ENCODE measurements at regions not wholly inside any gene's neighbourhood (a gene's known extent, or its start where the extent isn't known, plus 50 kb on each side); places are given as distances from the start of the nearest gene placed in this dataset.

DNA sequence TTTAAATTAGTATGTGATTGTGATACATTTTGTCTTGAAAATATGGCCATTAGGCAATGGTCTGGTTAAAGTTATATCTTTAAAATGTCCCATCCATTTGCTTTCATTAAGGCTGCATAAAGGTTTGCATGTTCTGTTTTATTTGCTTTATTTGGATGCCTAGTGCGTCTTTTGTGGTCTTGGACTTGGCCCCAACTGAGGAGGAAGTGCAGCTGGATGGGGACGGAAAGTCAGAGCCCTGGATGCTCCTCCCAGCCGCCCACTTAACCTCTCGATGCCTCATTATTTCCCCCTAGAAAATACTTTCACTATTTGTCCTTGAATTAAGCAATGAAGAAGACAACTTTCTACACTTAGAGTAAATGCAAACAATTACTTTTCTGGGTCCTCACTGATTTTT is 898.2 kb downstream of the MCTP2 start:
- H3K36me3 ChIP-seq (ENCODE audit: insufficient read depth, low read length), result no peaks in the 10 kb centered on the region
- H3K27me3 ChIP-seq (ENCODE audit: control insufficient read depth in 1 of 2, insufficient read depth in 2 of 2, low read length in 2 of 2), result no peaks in the 10 kb centered on the region
- no peaks in the 10 kb centered on the region for H3K9me3 ChIP-seq (ENCODE audit: low read length)
- H3K27ac ChIP-seq (ENCODE audit: low read depth, low read length), result no peak overlapping the region
- H3K9ac ChIP-seq (ENCODE audit: low read length), result no peak overlapping the region
- H3K4me1 ChIP-seq (ENCODE audit: insufficient read depth, low read length), result peaks cover 4% of the 10 kb centered on the region
- H3K4me3 ChIP-seq (ENCODE audit: low read depth in 1 of 2, low read length in 2 of 2), result no peak overlapping the region

DNA sequence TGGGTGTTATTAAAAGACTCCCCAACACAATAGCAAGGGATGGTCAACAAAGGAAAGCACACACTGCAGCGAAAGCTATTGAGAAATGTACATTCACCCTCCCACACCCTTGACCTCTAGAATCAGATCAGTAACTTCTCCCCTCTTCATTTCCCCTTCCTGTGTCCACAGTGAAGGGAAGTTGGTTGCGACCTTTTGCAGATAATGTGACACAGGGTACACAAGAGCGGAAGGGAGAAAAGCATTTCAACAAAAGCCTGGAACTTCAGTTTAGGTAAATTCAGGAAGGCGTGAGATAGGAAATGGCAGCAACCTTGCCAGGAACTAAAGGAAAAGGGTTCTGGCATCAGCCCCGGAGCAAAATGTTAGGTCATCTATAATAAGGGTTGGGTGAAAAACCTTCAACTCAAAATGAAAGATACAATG is 899.8 kb downstream of the MCTP2 start:
- peaks cover 4% of the 10 kb centered on the region for H3K4me1 ChIP-seq (ENCODE audit: insufficient read depth, low read length)
- H3K27me3 ChIP-seq (ENCODE audit: control insufficient read depth in 1 of 2, insufficient read depth in 2 of 2, low read length in 2 of 2), result no peaks in the 10 kb centered on the region
- no peaks in the 10 kb centered on the region for H3K36me3 ChIP-seq (ENCODE audit: insufficient read depth, low read length)
- H3K4me3 ChIP-seq (ENCODE audit: low read depth in 1 of 2, low read length in 2 of 2), result no peak overlapping the region
- H3K9ac ChIP-seq (ENCODE audit: low read length), result no peak overlapping the region
- no peak overlapping the region for H3K27ac ChIP-seq (ENCODE audit: low read depth, low read length)
- no peaks in the 10 kb centered on the region for H3K9me3 ChIP-seq (ENCODE audit: low read length)

DNA sequence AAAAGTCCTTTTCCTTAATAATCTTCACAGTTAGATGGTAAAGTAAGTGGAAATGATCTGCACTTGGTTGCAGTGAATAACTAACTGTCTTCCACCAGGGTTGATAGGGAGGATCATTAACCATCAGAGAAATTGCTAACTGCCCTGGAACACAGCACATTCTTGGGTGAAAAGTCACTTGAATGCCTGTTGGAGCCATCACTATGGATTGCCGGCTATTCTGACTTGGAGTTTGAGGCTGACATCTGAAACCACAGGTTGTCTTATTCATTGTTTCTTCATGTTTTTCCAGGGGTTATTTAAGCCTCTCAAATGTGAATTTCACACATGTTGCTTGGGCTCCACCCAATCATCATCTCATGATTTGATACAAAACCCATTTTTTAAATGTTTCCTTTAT is 901.4 kb downstream of the MCTP2 start:
- no peaks in the 10 kb centered on the region for H3K27me3 ChIP-seq (ENCODE audit: control insufficient read depth in 1 of 2, insufficient read depth in 2 of 2, low read length in 2 of 2)
- H3K27ac ChIP-seq (ENCODE audit: low read depth, low read length), result no peak overlapping the region
- H3K36me3 ChIP-seq (ENCODE audit: insufficient read depth, low read length), result no peaks in the 10 kb centered on the region
- no peak overlapping the region for H3K9ac ChIP-seq (ENCODE audit: low read length)
- no peak overlapping the region for H3K4me3 ChIP-seq (ENCODE audit: low read depth in 1 of 2, low read length in 2 of 2)
- H3K4me1 ChIP-seq (ENCODE audit: insufficient read depth, low read length), result peaks cover 4% of the 10 kb centered on the region
- H3K9me3 ChIP-seq (ENCODE audit: low read length), result no peaks in the 10 kb centered on the region

DNA sequence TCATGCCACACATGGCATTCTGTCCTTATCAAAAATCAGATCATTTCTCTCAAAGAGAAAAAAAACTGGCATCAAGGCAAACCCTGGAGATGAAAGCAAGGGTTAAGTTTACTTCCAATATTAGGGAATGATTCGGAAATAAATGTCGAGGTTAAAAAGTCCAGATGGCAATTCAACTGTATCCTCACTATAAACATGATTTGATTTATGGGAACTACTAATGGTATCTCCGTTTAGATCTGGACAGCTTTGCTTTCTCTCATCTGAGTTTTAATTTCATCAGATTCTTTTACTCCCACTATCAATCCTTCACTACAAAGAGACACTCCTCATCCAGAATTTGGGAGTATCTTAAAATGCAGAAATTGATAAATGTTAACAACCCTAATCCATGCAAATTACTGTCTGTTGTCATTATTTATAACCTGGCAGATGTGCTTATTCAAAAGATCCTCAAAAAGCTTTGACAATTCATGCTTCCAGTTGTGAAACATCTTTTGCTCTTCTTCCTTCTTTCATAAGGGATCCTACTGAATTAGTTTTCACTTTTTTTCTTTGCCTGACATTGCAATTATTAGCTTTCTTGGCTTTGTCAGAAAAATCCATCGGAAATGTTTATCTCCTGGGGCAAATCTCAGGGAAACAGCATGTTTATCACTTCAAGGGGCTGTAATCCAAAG is 903.2 kb downstream of the MCTP2 start:
- Histone ChIP-seq H3K4me1 (ENCODE audit: insufficient read depth, low read length) (peaks cover 4% of the 10 kb centered on the region), H3K27ac (ENCODE audit: low read depth, low read length) (no peak overlapping the region), H3K27me3 (ENCODE audit: control insufficient read depth in 1 of 2, insufficient read depth in 2 of 2, low read length in 2 of 2) (no peaks in the 10 kb centered on the region), H3K4me3 (ENCODE audit: low read depth in 1 of 2, low read length in 2 of 2) (no peak overlapping the region), H3K36me3 (ENCODE audit: insufficient read depth, low read length) (no peaks in the 10 kb centered on the region), H3K9me3 (ENCODE audit: low read length) (no peaks in the 10 kb centered on the region), H3K9ac (ENCODE audit: low read length) (no peak overlapping the region)

DNA sequence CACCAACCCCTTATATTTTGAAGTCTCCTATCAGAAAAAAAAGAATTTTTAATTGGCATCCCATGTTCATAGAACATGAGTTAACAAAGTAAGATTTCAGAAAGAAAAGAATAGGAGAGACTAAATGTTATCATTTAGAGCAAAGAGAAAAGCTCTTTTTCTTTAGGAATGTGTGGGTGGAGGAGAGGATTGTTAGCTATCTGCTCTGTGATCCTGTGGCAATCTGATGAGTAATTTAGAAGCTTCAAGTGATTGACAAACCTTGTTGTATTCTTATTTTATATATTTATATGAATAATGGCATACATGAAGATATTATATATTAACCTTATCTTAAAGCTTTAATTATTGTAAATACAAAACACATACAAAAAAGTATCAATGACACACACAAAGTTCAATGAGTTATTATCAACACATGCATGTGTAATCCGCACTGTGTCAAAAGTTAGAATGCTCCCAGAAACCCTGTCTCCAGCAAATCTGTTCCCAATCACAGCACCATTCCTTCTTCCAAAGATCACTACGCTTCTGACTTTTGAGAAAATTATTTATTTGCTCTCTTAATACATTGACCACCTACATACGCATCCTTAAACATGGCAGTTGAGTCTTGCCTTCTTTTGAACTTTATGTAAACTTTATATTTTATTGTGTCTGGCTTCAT is 907.4 kb downstream of the MCTP2 start:
- Histone ChIP-seq H3K9me3 (ENCODE audit: low read length) (no peaks in the 10 kb centered on the region), H3K36me3 (ENCODE audit: insufficient read depth, low read length) (no peaks in the 10 kb centered on the region), H3K4me3 (ENCODE audit: low read depth in 1 of 2, low read length in 2 of 2) (no peak overlapping the region), H3K9ac (ENCODE audit: low read length) (no peak overlapping the region), H3K27ac (ENCODE audit: low read depth, low read length) (no peak overlapping the region), H3K4me1 (ENCODE audit: insufficient read depth, low read length) (no peaks in the 10 kb centered on the region), H3K27me3 (ENCODE audit: control insufficient read depth in 1 of 2, insufficient read depth in 2 of 2, low read length in 2 of 2) (no peaks in the 10 kb centered on the region)

DNA sequence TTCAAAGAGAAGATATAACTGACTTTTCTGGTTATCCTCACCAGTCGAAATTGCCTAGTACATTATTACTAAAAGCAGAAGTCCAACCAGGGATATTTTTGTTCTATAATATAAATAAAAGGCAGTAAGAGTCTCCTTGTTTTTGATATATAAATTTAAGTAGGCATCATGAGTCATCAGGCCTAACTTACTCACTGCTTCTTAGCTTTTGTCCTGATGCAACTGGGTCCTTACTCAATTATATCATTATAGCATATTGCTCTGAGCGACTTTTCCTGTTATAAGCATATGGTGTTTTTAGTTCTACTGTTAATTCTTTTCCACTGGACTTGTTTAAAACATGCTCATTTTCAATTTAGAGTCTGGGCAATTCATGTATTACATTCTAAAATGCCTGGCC is 910.1 kb downstream of the MCTP2 start:
- Histone ChIP-seq H3K27me3 (ENCODE audit: control insufficient read depth in 1 of 2, insufficient read depth in 2 of 2, low read length in 2 of 2) (no peaks in the 10 kb centered on the region), H3K4me1 (ENCODE audit: insufficient read depth, low read length) (no peaks in the 10 kb centered on the region), H3K4me3 (ENCODE audit: low read depth in 1 of 2, low read length in 2 of 2) (no peak overlapping the region), H3K27ac (ENCODE audit: low read depth, low read length) (no peak overlapping the region), H3K9ac (ENCODE audit: low read length) (no peak overlapping the region), H3K36me3 (ENCODE audit: insufficient read depth, low read length) (no peaks in the 10 kb centered on the region), H3K9me3 (ENCODE audit: low read length) (no peaks in the 10 kb centered on the region)

DNA sequence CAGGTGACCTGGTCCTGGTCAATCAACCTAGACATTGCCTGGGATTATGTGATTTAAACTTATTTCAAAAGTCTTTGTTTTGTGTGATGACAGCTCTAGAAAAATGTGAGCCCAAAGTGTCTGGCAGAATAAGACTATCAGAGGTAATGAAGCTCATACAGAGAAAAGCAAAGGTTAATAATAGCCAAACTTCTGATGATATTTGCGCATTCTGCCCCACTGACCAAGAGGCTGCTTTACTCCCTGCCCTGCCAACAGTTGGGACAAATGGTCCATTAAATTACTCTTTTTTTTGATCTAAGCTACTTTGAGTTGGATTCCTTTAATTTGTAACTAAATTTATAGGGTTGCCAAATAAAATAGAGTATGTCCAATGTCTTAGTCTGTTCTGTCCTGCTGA is 911.2 kb downstream of the MCTP2 start:
- H3K36me3 ChIP-seq (ENCODE audit: insufficient read depth, low read length), result no peaks in the 10 kb centered on the region
- no peak overlapping the region for H3K9ac ChIP-seq (ENCODE audit: low read length)
- H3K27me3 ChIP-seq (ENCODE audit: control insufficient read depth in 1 of 2, insufficient read depth in 2 of 2, low read length in 2 of 2), result no peaks in the 10 kb centered on the region
- no peak overlapping the region for H3K27ac ChIP-seq (ENCODE audit: low read depth, low read length)
- no peak overlapping the region for H3K4me3 ChIP-seq (ENCODE audit: low read depth in 1 of 2, low read length in 2 of 2)
- no peaks in the 10 kb centered on the region for H3K4me1 ChIP-seq (ENCODE audit: insufficient read depth, low read length)
- H3K9me3 ChIP-seq (ENCODE audit: low read length), result no peaks in the 10 kb centered on the region

DNA sequence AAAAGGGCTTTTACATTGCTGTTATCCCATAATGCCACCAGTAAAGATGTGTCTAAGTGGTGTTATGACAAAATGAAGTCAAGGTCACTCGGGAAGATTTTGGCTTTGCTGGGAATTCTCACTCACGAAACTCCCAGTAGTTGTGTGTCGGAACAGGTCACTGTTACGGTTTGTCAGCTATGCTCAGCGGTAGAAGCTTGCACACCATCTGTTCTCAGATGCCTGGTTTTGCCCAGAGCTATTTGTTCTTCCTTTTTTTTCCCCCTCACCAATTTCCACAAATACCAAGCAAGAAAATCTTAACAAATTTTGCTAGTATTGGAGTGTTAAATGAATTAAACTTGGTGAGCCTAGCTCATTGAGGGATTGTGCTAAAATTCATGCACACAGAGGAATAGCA is 915.1 kb downstream of the MCTP2 start:
- Histone ChIP-seq H3K36me3 (ENCODE audit: insufficient read depth, low read length) (no peaks in the 10 kb centered on the region), H3K27ac (ENCODE audit: low read depth, low read length) (no peak overlapping the region), H3K27me3 (ENCODE audit: control insufficient read depth in 1 of 2, insufficient read depth in 2 of 2, low read length in 2 of 2) (no peaks in the 10 kb centered on the region), H3K4me3 (ENCODE audit: low read depth in 1 of 2, low read length in 2 of 2) (no peak overlapping the region), H3K9me3 (ENCODE audit: low read length) (no peaks in the 10 kb centered on the region), H3K9ac (ENCODE audit: low read length) (no peak overlapping the region), H3K4me1 (ENCODE audit: insufficient read depth, low read length) (no peaks in the 10 kb centered on the region)

DNA sequence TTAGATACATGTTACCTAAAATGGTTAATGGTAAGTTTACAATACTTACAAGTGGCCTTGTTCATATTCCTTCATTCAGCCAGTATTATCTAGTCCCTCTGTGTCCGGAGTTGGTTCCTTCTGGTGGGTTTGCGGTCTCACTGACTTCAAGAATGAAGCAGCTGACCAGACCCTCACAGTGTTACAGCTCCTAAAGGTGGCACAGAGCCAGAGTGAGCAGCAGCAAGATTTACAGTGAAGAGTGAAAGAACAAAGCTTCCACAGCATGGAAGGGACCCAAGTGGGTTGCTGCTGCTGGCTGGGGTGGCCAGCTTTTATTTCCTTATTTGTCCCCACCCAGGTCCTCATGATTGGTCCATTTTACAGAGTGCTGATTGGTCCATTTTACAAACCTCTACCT is 916.8 kb downstream of the MCTP2 start:
- Histone ChIP-seq H3K36me3 (ENCODE audit: insufficient read depth, low read length) (no peaks in the 10 kb centered on the region), H3K27me3 (ENCODE audit: control insufficient read depth in 1 of 2, insufficient read depth in 2 of 2, low read length in 2 of 2) (no peaks in the 10 kb centered on the region), H3K9ac (ENCODE audit: low read length) (no peak overlapping the region), H3K4me1 (ENCODE audit: insufficient read depth, low read length) (no peaks in the 10 kb centered on the region), H3K27ac (ENCODE audit: low read depth, low read length) (no peak overlapping the region), H3K9me3 (ENCODE audit: low read length) (no peaks in the 10 kb centered on the region), H3K4me3 (ENCODE audit: low read depth in 1 of 2, low read length in 2 of 2) (no peak overlapping the region)

DNA sequence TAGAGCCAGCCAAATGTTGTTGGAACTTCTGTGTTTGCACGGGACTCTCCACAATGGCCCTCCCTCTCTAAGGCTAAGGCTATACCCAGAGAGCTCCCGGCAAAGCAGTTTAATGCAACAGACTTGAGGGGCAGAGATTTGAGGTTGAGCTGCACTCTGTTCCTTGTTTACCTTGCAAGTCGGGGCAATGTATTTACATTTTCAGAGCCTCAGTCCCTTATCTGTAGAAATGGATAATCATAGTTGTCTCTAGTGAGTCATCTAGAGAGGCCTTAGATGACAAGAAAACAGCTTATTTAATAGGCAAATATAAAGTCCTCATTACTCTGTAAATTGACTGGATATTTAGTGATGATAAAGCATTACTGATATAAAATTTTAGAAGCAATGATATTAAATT is 917.7 kb downstream of the MCTP2 start:
- Histone ChIP-seq H3K4me3 (ENCODE audit: low read depth in 1 of 2, low read length in 2 of 2) (no peak overlapping the region), H3K9me3 (ENCODE audit: low read length) (no peaks in the 10 kb centered on the region), H3K36me3 (ENCODE audit: insufficient read depth, low read length) (no peaks in the 10 kb centered on the region), H3K9ac (ENCODE audit: low read length) (no peak overlapping the region), H3K27me3 (ENCODE audit: control insufficient read depth in 1 of 2, insufficient read depth in 2 of 2, low read length in 2 of 2) (no peaks in the 10 kb centered on the region), H3K4me1 (ENCODE audit: insufficient read depth, low read length) (no peaks in the 10 kb centered on the region), H3K27ac (ENCODE audit: low read depth, low read length) (no peak overlapping the region)

DNA sequence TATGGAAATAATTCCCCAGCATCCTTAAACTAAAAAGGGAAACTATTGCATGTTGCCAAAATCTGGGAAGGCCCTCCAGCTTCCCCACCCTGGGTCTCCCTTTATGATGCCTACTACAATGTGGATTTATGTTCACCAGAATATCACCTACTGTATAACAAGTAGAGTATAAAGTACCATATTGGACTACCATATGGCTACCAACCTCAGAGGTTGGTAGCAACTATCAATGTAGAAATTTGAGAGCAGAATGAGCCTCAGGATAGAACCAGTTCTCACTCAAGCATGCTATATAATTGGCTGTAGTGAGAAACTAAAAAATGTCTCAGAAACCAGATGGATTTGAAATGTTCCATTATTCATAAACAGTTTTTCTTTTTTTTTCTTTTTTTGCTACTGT is 918.4 kb downstream of the MCTP2 start:
- Histone ChIP-seq H3K27ac (ENCODE audit: low read depth, low read length) (no peak overlapping the region), H3K36me3 (ENCODE audit: insufficient read depth, low read length) (no peaks in the 10 kb centered on the region), H3K4me3 (ENCODE audit: low read depth in 1 of 2, low read length in 2 of 2) (no peak overlapping the region), H3K4me1 (ENCODE audit: insufficient read depth, low read length) (no peaks in the 10 kb centered on the region), H3K27me3 (ENCODE audit: control insufficient read depth in 1 of 2, insufficient read depth in 2 of 2, low read length in 2 of 2) (no peaks in the 10 kb centered on the region), H3K9ac (ENCODE audit: low read length) (no peak overlapping the region), H3K9me3 (ENCODE audit: low read length) (no peaks in the 10 kb centered on the region)

DNA sequence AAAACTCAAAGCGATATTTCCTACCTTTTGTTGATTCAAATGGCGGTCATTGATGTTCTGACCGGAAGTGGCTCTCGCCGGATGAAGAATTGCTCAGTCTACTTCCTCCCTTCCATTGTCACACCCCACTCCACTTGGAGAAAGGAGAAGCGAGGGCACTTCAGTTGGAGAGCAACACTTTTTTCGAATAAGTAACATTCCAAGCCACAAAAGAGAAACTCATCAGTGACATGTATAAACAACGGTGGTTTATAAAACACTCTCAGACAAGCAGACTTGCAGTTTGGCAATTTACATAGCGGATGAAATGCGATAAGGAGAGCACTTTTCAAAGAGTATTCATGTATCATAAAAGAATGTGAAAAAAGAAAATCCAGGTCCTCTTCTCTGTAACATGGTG is 919.1 kb downstream of the MCTP2 start:
- no peaks in the 10 kb centered on the region for H3K4me1 ChIP-seq (ENCODE audit: insufficient read depth, low read length)
- H3K27ac ChIP-seq (ENCODE audit: low read depth, low read length), result no peak overlapping the region
- no peak overlapping the region for H3K4me3 ChIP-seq (ENCODE audit: low read depth in 1 of 2, low read length in 2 of 2)
- H3K9me3 ChIP-seq (ENCODE audit: low read length), result no peaks in the 10 kb centered on the region
- H3K9ac ChIP-seq (ENCODE audit: low read length), result no peak overlapping the region
- H3K36me3 ChIP-seq (ENCODE audit: insufficient read depth, low read length), result no peaks in the 10 kb centered on the region
- no peaks in the 10 kb centered on the region for H3K27me3 ChIP-seq (ENCODE audit: control insufficient read depth in 1 of 2, insufficient read depth in 2 of 2, low read length in 2 of 2)

All from muscle layer of colon (tissue), 2 donors.